ENCODE measurements at regions not wholly inside any gene's neighbourhood (a gene's known extent, or its start where the extent isn't known, plus 50 kb on each side); places are given as distances from the start of the nearest gene placed in this dataset.

- no peak for DNase-seq
- no peak overlapping the region for H3K4me3 Mint-ChIP-seq (ENCODE audit: low read depth, unreplicated experiment)
- peaks cover 6% of the 10 kb centered on the region for H3K9me3 Mint-ChIP-seq (ENCODE audit: low read depth, unreplicated experiment)
- H3K27me3 Mint-ChIP-seq (ENCODE audit: unreplicated experiment): no peaks in the 10 kb centered on the region
- BruUV-seq (replicated peaks): no TSS peak
- CTCF ChIA-PET: interaction anchor here (0.7 kb wide), 1 partner anchor 1598 kb away, joined by 4 read pairs; no protein-coding TSS in a partner anchor
- no peaks in the 10 kb centered on the region for H3K36me3 Mint-ChIP-seq (ENCODE audit: insufficient read depth, unreplicated experiment)
- H3K27ac Mint-ChIP-seq (ENCODE audit: unreplicated experiment): no peak overlapping the region
- intact Hi-C loops (cut with micrococcal nuclease; ENCODE audit: unreplicated experiment): no loop called here
- H3K4me1 Mint-ChIP-seq (ENCODE audit: low read depth, unreplicated experiment): no peaks in the 10 kb centered on the region
- TF ChIP-seq CTCF (IDR thresholded peaks at IDR 0.05; ENCODE audit: unreplicated experiment): no peak
These were observed 614.2 kb downstream of the BCL11A start for GRCh38 chr2:59939236-59939635.

GRCh38 chr2:59938181-59938580 lies 615.3 kb downstream of the BCL11A start:
- Mint-ChIP-seq H3K9me3 (ENCODE audit: low read depth, unreplicated experiment) (peaks cover 6% of the 10 kb centered on the region), H3K4me1 (ENCODE audit: low read depth, unreplicated experiment) (no peaks in the 10 kb centered on the region), H3K27me3 (ENCODE audit: unreplicated experiment) (no peaks in the 10 kb centered on the region), H3K36me3 (ENCODE audit: insufficient read depth, unreplicated experiment) (no peaks in the 10 kb centered on the region), H3K4me3 (ENCODE audit: low read depth, unreplicated experiment) (no peak overlapping the region), H3K27ac (ENCODE audit: unreplicated experiment) (no peak overlapping the region)
- no TSS peak for BruUV-seq (replicated peaks)
- intact Hi-C loops (cut with micrococcal nuclease; ENCODE audit: unreplicated experiment): no loop called here
- DNase-seq: no peak
- CTCF ChIA-PET: no interaction called here
- no peak for TF ChIP-seq CTCF (IDR thresholded peaks at IDR 0.05; ENCODE audit: unreplicated experiment)

- H3K9me3 Mint-ChIP-seq (ENCODE audit: low read depth, unreplicated experiment): peaks cover 6% of the 10 kb centered on the region
- CTCF ChIA-PET: no interaction called here
- intact Hi-C loops (cut with micrococcal nuclease; ENCODE audit: unreplicated experiment): no loop called here
- no peaks in the 10 kb centered on the region for H3K36me3 Mint-ChIP-seq (ENCODE audit: insufficient read depth, unreplicated experiment)
- H3K27me3 Mint-ChIP-seq (ENCODE audit: unreplicated experiment): no peaks in the 10 kb centered on the region
- BruUV-seq (replicated peaks): no TSS peak
- no peak overlapping the region for H3K27ac Mint-ChIP-seq (ENCODE audit: unreplicated experiment)
- no peak overlapping the region for H3K4me3 Mint-ChIP-seq (ENCODE audit: low read depth, unreplicated experiment)
- H3K4me1 Mint-ChIP-seq (ENCODE audit: low read depth, unreplicated experiment): no peaks in the 10 kb centered on the region
- TF ChIP-seq CTCF (IDR thresholded peaks at IDR 0.05; ENCODE audit: unreplicated experiment): no peak
- no peak for DNase-seq
These were observed 617.4 kb downstream of the BCL11A start for GRCh38 chr2:59936048-59936447.

GRCh38 chr2:59935005-59935404 lies 618.4 kb downstream of the BCL11A start:
- TF ChIP-seq CTCF (IDR thresholded peaks at IDR 0.05; ENCODE audit: unreplicated experiment): no peak
- H3K9me3 Mint-ChIP-seq (ENCODE audit: low read depth, unreplicated experiment): peaks cover 9% of the 10 kb centered on the region
- no peak overlapping the region for H3K4me3 Mint-ChIP-seq (ENCODE audit: low read depth, unreplicated experiment)
- intact Hi-C loops (cut with micrococcal nuclease; ENCODE audit: unreplicated experiment): no loop called here
- H3K4me1 Mint-ChIP-seq (ENCODE audit: low read depth, unreplicated experiment): no peaks in the 10 kb centered on the region
- no TSS peak for BruUV-seq (replicated peaks)
- CTCF ChIA-PET: no interaction called here
- H3K27ac Mint-ChIP-seq (ENCODE audit: unreplicated experiment): no peak overlapping the region
- H3K36me3 Mint-ChIP-seq (ENCODE audit: insufficient read depth, unreplicated experiment): no peaks in the 10 kb centered on the region
- H3K27me3 Mint-ChIP-seq (ENCODE audit: unreplicated experiment): no peaks in the 10 kb centered on the region
- DNase-seq: no peak

Measured in Calu3 (cell line).